ENCODE measurements at regions not wholly inside any gene's neighbourhood (a gene's known extent, or its start where the extent isn't known, plus 50 kb on each side); places are given as distances from the start of the nearest gene placed in this dataset.
A peak's percentile ranks its signal among the peaks of the same experiment; 100 is the strongest.

DNA sequence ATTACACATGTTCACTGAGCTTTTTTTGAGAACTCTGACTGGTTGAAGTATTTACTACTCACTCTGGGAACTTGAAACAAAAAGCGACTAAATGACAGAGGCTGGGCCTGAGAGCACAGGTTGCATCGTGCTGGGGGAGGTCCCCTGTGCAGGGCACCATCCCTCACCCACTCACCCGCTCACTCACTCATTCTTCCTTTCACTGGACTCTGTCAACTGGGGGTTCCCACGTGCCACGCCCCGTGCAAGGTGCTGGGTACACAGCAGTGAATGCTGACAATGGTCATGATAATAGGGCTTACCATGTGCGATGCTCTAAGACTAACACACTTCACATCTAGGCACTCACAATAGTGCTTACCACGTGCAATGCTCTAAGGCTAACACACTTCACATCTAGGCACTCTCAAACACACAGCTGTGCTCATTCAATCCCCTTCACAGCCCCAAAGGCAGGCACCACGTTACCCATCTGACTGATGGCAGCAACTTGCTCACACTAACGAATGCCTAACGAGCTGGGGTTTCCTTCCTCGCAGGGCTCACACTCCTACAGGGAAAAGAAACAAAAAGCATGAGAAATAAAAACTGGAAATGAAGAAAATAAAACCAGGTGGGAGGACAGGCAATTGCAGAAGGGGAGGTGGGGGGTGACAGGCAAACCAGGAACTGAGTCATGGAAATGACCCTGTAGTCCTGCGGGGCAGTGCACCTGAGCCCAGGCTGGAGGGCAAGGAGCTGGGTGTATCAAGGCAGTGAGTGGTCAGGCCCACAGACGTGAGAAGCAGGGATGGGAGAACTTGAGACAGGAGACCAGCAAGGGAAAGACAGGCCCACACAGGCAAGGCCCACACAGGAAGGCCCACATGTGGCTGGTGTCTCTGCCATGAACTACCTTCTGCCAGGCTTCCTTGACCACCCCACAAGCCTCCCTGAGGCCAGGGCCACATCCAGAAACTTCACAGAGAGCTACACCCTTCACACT is 147.0 kb upstream of the FAM20C start:
- H3K4me3 Mint-ChIP-seq, result no peak overlapping the region
- no peaks in the 10 kb centered on the region for H3K27me3 Mint-ChIP-seq (ENCODE audit: low read depth)
- ATAC-seq, result no peak
- no peak overlapping the region for H3K27ac Mint-ChIP-seq
- no peaks in the 10 kb centered on the region for H3K36me3 Mint-ChIP-seq (ENCODE audit: low read depth)
- no peaks in the 10 kb centered on the region for H3K9me3 Mint-ChIP-seq (ENCODE audit: insufficient read depth)
- H3K4me1 Mint-ChIP-seq (ENCODE audit: low read depth), result no peaks in the 10 kb centered on the region
- CTCF ChIA-PET, result no interaction called here
- POLR2A ChIA-PET, result no interaction called here
- DNase-seq, result peak; percentile 14

GRCh38 chr7:46123-46829 is 146.1 kb upstream of the FAM20C start:
- Mint-ChIP-seq H3K36me3 (ENCODE audit: low read depth) (no peaks in the 10 kb centered on the region), H3K4me3 (no peak overlapping the region), H3K9me3 (ENCODE audit: insufficient read depth) (no peaks in the 10 kb centered on the region), H3K4me1 (ENCODE audit: low read depth) (no peaks in the 10 kb centered on the region), H3K27ac (no peak overlapping the region), H3K27me3 (ENCODE audit: low read depth) (no peaks in the 10 kb centered on the region)
- ATAC-seq, result no peak
- ChIA-PET CTCF (no interaction called here), POLR2A (no interaction called here)
- DNase-seq, result peak; percentile 5

DNA sequence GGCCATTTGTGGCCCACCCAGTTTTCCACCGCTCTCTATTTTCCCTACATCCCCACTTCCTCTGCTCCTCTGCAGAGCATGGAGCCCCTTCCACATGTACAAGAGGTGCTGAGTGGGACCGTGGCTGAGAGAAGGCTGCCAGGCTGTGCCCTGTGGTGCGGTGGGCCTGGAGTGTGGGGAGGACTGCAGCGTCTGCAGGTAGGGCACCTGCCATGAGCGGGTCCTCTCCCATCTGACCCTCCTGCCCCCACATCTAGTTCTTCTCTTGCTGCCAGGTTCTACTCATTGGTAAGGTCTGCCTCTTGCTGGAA is 145.6 kb upstream of the FAM20C start:
- no peak overlapping the region for H3K4me3 Mint-ChIP-seq
- H3K4me1 Mint-ChIP-seq (ENCODE audit: low read depth), result no peaks in the 10 kb centered on the region
- H3K27me3 Mint-ChIP-seq (ENCODE audit: low read depth), result no peaks in the 10 kb centered on the region
- CTCF ChIA-PET, result no interaction called here
- DNase-seq, result no peak
- no peak for ATAC-seq
- no peaks in the 10 kb centered on the region for H3K36me3 Mint-ChIP-seq (ENCODE audit: low read depth)
- no peak overlapping the region for H3K27ac Mint-ChIP-seq
- H3K9me3 Mint-ChIP-seq (ENCODE audit: insufficient read depth), result no peaks in the 10 kb centered on the region
- POLR2A ChIA-PET, result no interaction called here

GRCh38 chr7:51456-52068 is 140.8 kb upstream of the FAM20C start:
- ChIA-PET CTCF (no interaction called here), POLR2A (no interaction called here)
- Mint-ChIP-seq H3K36me3 (ENCODE audit: low read depth) (no peaks in the 10 kb centered on the region), H3K9me3 (ENCODE audit: insufficient read depth) (no peaks in the 10 kb centered on the region), H3K4me3 (no peak overlapping the region), H3K4me1 (ENCODE audit: low read depth) (no peaks in the 10 kb centered on the region), H3K27ac (no peak overlapping the region), H3K27me3 (ENCODE audit: low read depth) (no peaks in the 10 kb centered on the region)
- DNase-seq (peak; percentile 12), ATAC-seq (no peak)

DNA sequence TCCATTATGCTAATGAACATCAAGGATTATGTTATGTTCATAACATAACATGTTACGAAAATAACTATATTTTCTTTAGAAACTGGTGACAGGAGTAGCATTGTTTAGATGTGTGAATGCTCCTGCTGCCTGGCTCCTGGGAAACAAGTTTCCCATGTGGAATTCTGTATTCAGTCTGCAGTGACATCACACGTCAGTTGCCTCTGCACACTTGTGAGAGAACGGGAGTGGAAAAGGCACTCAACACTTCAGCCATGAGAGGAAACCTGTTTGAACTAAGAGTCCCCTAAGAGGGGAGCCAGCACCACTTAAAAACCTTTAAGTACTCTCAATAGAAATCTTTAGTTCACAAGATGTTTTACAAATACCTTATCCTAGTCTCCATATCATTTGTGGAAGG is 140.3 kb upstream of the FAM20C start:
- Mint-ChIP-seq H3K9me3 (ENCODE audit: insufficient read depth) (no peaks in the 10 kb centered on the region), H3K27ac (no peak overlapping the region), H3K27me3 (ENCODE audit: low read depth) (no peaks in the 10 kb centered on the region), H3K36me3 (ENCODE audit: low read depth) (no peaks in the 10 kb centered on the region), H3K4me1 (ENCODE audit: low read depth) (no peaks in the 10 kb centered on the region), H3K4me3 (no peak overlapping the region)
- CTCF ChIA-PET, result no interaction called here
- DNase-seq (peak; percentile 7), ATAC-seq (no peak)
- POLR2A ChIA-PET, result no interaction called here

DNA sequence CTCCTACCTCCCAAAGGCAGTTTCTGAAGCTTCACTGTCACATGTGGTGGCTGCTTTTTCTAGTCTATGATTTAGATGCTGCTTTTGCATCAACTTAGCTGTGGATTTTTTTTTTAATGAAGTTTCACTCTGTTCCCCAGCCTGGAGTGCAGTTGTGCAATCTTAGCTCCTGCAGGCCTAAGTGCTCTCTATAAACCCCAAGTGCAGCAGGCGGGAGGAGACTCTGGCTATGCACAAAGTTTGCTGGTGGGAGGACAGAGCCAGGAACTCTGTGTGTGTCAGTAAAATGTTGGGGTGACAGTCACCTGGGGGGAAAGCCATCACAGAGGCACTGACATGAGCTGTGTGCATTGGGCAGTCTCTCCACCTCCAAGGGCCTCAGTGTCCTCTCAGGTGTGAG is 138.8 kb upstream of the FAM20C start:
- CTCF ChIA-PET, result no interaction called here
- H3K27me3 Mint-ChIP-seq (ENCODE audit: low read depth), result no peaks in the 10 kb centered on the region
- no peak overlapping the region for H3K4me3 Mint-ChIP-seq
- POLR2A ChIA-PET, result no interaction called here
- no peaks in the 10 kb centered on the region for H3K9me3 Mint-ChIP-seq (ENCODE audit: insufficient read depth)
- H3K4me1 Mint-ChIP-seq (ENCODE audit: low read depth), result no peaks in the 10 kb centered on the region
- no peaks in the 10 kb centered on the region for H3K36me3 Mint-ChIP-seq (ENCODE audit: low read depth)
- H3K27ac Mint-ChIP-seq, result no peak overlapping the region
- DNase-seq, result no peak
- no peak for ATAC-seq

- ATAC-seq, result no peak
- no peaks in the 10 kb centered on the region for H3K4me1 Mint-ChIP-seq (ENCODE audit: low read depth)
- ChIA-PET CTCF (no interaction called here), POLR2A (no interaction called here)
- no peaks in the 10 kb centered on the region for H3K36me3 Mint-ChIP-seq (ENCODE audit: low read depth)
- no peak overlapping the region for H3K27ac Mint-ChIP-seq
- H3K4me3 Mint-ChIP-seq, result no peak overlapping the region
- no peaks in the 10 kb centered on the region for H3K27me3 Mint-ChIP-seq (ENCODE audit: low read depth)
- H3K9me3 Mint-ChIP-seq (ENCODE audit: insufficient read depth), result no peaks in the 10 kb centered on the region
- no peak for DNase-seq
Observed at GRCh38 chr7:54615-55014, 137.8 kb upstream of the FAM20C start.

- ATAC-seq (no peak), DNase-seq (no peak)
- CTCF ChIA-PET, result no interaction called here
- Mint-ChIP-seq H3K9me3 (ENCODE audit: insufficient read depth) (no peaks in the 10 kb centered on the region), H3K4me1 (ENCODE audit: low read depth) (no peaks in the 10 kb centered on the region), H3K36me3 (ENCODE audit: low read depth) (no peaks in the 10 kb centered on the region), H3K4me3 (no peak overlapping the region), H3K27me3 (ENCODE audit: low read depth) (no peaks in the 10 kb centered on the region), H3K27ac (no peak overlapping the region)
- POLR2A ChIA-PET, result no interaction called here
Observed at GRCh38 chr7:55690-56248, 136.6 kb upstream of the FAM20C start.

DNA sequence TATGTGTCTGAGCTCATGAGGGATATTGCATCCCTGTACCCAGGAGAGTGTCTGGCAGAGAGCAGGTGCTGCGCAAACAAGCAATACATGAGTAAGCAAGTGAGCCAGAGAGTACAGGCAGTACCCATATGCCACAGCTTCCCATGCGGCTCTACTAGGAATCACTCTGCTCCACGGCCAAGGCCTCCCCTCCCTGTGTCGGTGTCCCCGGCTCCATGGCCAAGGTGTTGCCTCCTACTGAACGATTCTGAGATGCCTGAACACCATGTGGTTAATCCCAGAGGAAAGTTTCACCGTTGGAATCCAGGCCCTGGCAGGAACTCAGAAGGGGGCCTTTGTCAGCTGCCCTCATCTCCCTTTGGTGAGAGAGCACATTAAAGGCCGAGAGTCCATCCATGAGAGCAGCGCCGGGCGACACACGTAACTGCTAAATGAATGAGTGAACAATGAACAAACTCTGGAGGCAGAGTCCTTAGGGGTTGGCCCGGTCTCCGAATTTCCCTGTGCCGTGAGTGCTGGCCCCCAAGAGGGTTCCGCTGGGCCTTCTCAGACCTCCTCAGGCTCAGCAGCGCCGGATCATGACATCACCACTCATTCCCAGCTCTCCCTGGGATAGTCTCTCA is 136.0 kb upstream of the FAM20C start:
- H3K9me3 Mint-ChIP-seq (ENCODE audit: insufficient read depth), result no peaks in the 10 kb centered on the region
- no peaks in the 10 kb centered on the region for H3K4me1 Mint-ChIP-seq (ENCODE audit: low read depth)
- CTCF ChIA-PET, result no interaction called here
- DNase-seq, result no peak
- H3K27ac Mint-ChIP-seq, result no peak overlapping the region
- POLR2A ChIA-PET, result no interaction called here
- H3K36me3 Mint-ChIP-seq (ENCODE audit: low read depth), result no peaks in the 10 kb centered on the region
- H3K27me3 Mint-ChIP-seq (ENCODE audit: low read depth), result no peaks in the 10 kb centered on the region
- no peak overlapping the region for H3K4me3 Mint-ChIP-seq
- ATAC-seq, result no peak

DNA sequence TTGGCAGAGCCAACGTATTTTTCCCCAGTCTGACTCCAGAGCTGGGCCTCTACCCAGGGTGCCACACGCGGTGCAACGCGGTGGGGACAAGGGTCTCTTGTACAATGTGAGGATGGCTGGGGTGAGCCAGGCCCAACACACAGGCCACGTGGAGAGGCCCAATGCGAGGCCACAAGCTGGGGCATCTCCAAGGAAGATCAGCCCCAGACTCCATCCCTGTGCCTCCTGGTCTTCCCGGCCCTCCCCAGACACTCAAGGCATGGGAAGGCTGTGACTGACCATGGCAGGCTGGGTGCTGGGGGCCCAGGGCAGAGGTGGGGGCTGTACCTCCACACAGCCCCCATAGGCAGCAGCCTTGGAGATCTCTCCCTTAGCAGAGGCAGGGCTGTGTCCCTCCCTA is 135.3 kb upstream of the FAM20C start:
- H3K4me3 Mint-ChIP-seq, result no peak overlapping the region
- no peaks in the 10 kb centered on the region for H3K4me1 Mint-ChIP-seq (ENCODE audit: low read depth)
- POLR2A ChIA-PET, result no interaction called here
- H3K36me3 Mint-ChIP-seq (ENCODE audit: low read depth), result no peaks in the 10 kb centered on the region
- CTCF ChIA-PET, result no interaction called here
- DNase-seq (no peak), ATAC-seq (no peak)
- no peak overlapping the region for H3K27ac Mint-ChIP-seq
- no peaks in the 10 kb centered on the region for H3K9me3 Mint-ChIP-seq (ENCODE audit: insufficient read depth)
- H3K27me3 Mint-ChIP-seq (ENCODE audit: low read depth), result no peaks in the 10 kb centered on the region

GRCh38 chr7:57482-58255 is 134.7 kb upstream of the FAM20C start:
- CTCF ChIA-PET, result no interaction called here
- Mint-ChIP-seq H3K9me3 (ENCODE audit: insufficient read depth) (no peaks in the 10 kb centered on the region), H3K27ac (no peak overlapping the region), H3K36me3 (ENCODE audit: low read depth) (no peaks in the 10 kb centered on the region), H3K4me3 (no peak overlapping the region), H3K27me3 (ENCODE audit: low read depth) (no peaks in the 10 kb centered on the region), H3K4me1 (ENCODE audit: low read depth) (no peaks in the 10 kb centered on the region)
- ATAC-seq, result no peak
- POLR2A ChIA-PET, result no interaction called here
- no peak for DNase-seq

Data from activated CD8-positive, alpha-beta T cell treated with anti-CD3 and anti-CD28 coated beads, Interleukin-2, amount 10 ng/mL, durations not matched to agents 7 days and 5 days (primary cell).